Hepatocyte (in vitro differentiated cells): ENCODE measurements at regions not wholly inside any gene's neighbourhood (a gene's known extent, or its start where the extent isn't known, plus 50 kb on each side); places are given as distances from the start of the nearest gene placed in this dataset.

Experiments used
- DNase-seq: peaks from one replicate; pipeline ENCODE4 v3.0.0-alpha.2; 2016; ENCODE audit warnings: low spot score
- H2AFZ ChIP-seq: fragments of 200-600 bp; sonication (generic); 2 replicates; pipeline ENCODE4 v1.6.0; 2016; ENCODE audit warnings: antibody characterized with exemption, mild to moderate bottlenecking
- H3K27ac ChIP-seq: fragments of 200-600 bp; sonication (generic); 2 replicates; pipeline ENCODE4 v1.5.1; 2016; ENCODE audit warnings: mild to moderate bottlenecking
- H3K27me3 ChIP-seq: fragments of 200-600 bp; sonication (generic); 2 replicates; pipeline ENCODE4 v1.6.1; 2016
- H3K36me3 ChIP-seq: fragments of 200-600 bp; sonication (generic); replicated peaks from 2 replicates; pipeline ENCODE4 v1.5.1; 2016; ENCODE audit warnings: low read depth; ENCODE audit not compliant: insufficient read depth
- H3K4me1 ChIP-seq: fragments of 200-600 bp; sonication (generic); 2 replicates; pipeline ENCODE4 v1.5.1; 2016; ENCODE audit warnings: mild to moderate bottlenecking, moderate library complexity; ENCODE audit not compliant: insufficient read depth
- H3K4me2 ChIP-seq: fragments of 200-600 bp; sonication (generic); 2 replicates; pipeline ENCODE4 v1.6.0; 2016
- H3K4me3 ChIP-seq: fragments of 200-600 bp; sonication (generic); 2 replicates; pipeline ENCODE4 v1.5.1; 2016; ENCODE audit warnings: mild to moderate bottlenecking
- H3K79me2 ChIP-seq: fragments of 200-600 bp; sonication (generic); 2 replicates; pipeline ENCODE4 v1.6.0; 2017; ENCODE audit warnings: mild to moderate bottlenecking
- H3K9me2 ChIP-seq: fragments of 200-600 bp; sonication (generic); replicated peaks from 2 replicates; pipeline ENCODE4 v1.6.0; 2017; ENCODE audit warnings: mild to moderate bottlenecking; ENCODE audit not compliant: insufficient read depth
- H3K9me3 ChIP-seq: fragments of 200-600 bp; sonication (generic); 2 replicates; pipeline ENCODE4 v1.5.1; 2016; ENCODE audit warnings: low read depth, mild to moderate bottlenecking
- H4K20me1 ChIP-seq: fragments of 200-600 bp; sonication (generic); 2 replicates; pipeline ENCODE4 v1.6.0; 2016; ENCODE audit warnings: mild to moderate bottlenecking; ENCODE audit not compliant: insufficient read depth, poor library complexity, severe bottlenecking
- EZH2 ChIP-seq: fragments of 200-600 bp; sonication (generic); IDR thresholded peaks from 2 replicates; pipeline ENCODE4 v1.6.1; 2016; ENCODE audit warnings: antibody characterized with exemption, mild to moderate bottlenecking, borderline replicate concordance
- EZH2phosphoT487 ChIP-seq: fragments of 200-600 bp; sonication (generic); IDR thresholded peaks from one replicate; pipeline ENCODE4 v1.6.1; 2018; ENCODE audit warnings: antibody characterized with exemption, mild to moderate bottlenecking, low read depth, moderate library complexity; ENCODE audit not compliant: unreplicated experiment, severe bottlenecking
- WGBS: methylation state at CpG from one replicate; pipeline ENCODE4 v1.1.6; 2016; ENCODE audit warnings: low lambda C conversion rate; ENCODE audit errors: missing lambda C conversion rate; 5-methylcytosine and 5-hydroxymethylcytosine counted together
- TF ChIP-seq, protein P1 (sequence below): fragments of 200-600 bp; sonication (generic); IDR thresholded peaks from 2 replicates; pipeline ENCODE4 v1.5.1; 2016; ENCODE audit warnings: antibody characterized with exemption, mild to moderate bottlenecking; ENCODE audit not compliant: poor library complexity

DNA sequence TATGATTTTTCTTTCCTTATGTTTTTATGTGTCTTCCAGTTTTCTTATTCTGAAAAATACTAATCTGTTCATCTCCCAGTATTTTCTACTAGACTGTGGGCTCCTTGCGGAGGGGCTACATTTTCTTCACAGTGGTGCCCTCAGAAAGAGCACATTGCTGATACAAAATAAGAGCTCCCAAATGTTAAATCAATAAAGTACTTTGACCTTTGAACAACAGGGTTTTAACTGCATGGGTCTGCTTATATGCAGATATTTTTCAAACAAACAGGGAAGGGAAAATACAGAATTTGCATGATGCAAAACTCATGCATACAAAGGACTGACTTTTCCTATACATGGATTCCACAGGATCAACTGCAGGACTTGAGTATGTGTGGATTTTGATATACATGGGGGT, 79.9 kb upstream of the ACO1 start:
- TF ChIP-seq EZH2, result no peak
- no peak for TF ChIP-seq EZH2phosphoT487
- TF ChIP-seq, protein P1, sequence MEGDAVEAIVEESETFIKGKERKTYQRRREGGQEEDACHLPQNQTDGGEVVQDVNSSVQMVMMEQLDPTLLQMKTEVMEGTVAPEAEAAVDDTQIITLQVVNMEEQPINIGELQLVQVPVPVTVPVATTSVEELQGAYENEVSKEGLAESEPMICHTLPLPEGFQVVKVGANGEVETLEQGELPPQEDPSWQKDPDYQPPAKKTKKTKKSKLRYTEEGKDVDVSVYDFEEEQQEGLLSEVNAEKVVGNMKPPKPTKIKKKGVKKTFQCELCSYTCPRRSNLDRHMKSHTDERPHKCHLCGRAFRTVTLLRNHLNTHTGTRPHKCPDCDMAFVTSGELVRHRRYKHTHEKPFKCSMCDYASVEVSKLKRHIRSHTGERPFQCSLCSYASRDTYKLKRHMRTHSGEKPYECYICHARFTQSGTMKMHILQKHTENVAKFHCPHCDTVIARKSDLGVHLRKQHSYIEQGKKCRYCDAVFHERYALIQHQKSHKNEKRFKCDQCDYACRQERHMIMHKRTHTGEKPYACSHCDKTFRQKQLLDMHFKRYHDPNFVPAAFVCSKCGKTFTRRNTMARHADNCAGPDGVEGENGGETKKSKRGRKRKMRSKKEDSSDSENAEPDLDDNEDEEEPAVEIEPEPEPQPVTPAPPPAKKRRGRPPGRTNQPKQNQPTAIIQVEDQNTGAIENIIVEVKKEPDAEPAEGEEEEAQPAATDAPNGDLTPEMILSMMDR, result no peak
- no peaks in the 10 kb centered on the region for H3K27me3 ChIP-seq
- no peaks in the 10 kb centered on the region for H3K4me1 ChIP-seq
- DNase-seq, result no peak
- no peaks in the 10 kb centered on the region for H4K20me1 ChIP-seq
- H3K27ac ChIP-seq, result no peak overlapping the region
- H3K9me3 ChIP-seq, result no peaks in the 10 kb centered on the region
- H3K9me2 ChIP-seq, result no peaks in the 10 kb centered on the region
- H3K36me3 ChIP-seq, result no peaks in the 10 kb centered on the region
- 4% methylated on average over 1 of the region's 1 CpG for WGBS
- no peaks in the 10 kb centered on the region for H3K79me2 ChIP-seq
- H3K4me2 ChIP-seq, result no peak overlapping the region
- no peak overlapping the region for H3K4me3 ChIP-seq
- no peak overlapping the region for H2AFZ ChIP-seq

DNA sequence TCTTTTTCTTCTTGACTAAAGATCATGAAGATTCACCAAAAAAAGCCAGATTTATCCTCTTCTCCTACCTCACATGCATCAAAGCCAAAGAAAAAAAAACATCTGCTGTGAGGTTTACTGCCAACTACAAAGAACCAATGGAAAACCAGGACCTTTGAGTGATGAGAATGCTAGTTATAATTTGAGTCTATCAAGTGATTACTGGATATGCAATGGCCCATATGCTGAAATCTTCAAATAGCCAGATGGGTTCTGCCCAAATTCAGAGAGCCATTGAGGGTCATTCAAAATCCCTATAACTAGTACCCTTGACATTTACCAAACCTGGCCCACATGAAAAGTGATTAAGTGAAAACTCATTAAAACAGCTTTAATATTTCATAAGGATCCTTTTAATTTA, 78.4 kb upstream of the ACO1 start:
- Histone ChIP-seq H3K9me2 (no peaks in the 10 kb centered on the region), H3K27me3 (no peaks in the 10 kb centered on the region), H3K4me1 (no peaks in the 10 kb centered on the region), H3K9me3 (no peaks in the 10 kb centered on the region), H2AFZ (no peak overlapping the region), H3K36me3 (no peaks in the 10 kb centered on the region), H4K20me1 (no peaks in the 10 kb centered on the region), H3K4me2 (no peak overlapping the region), H3K4me3 (no peak overlapping the region), H3K27ac (no peak overlapping the region), H3K79me2 (no peaks in the 10 kb centered on the region)
- TF ChIP-seq EZH2phosphoT487, result no peak
- TF ChIP-seq, protein P1, result no peak
- TF ChIP-seq EZH2, result no peak
- no peak for DNase-seq

DNA sequence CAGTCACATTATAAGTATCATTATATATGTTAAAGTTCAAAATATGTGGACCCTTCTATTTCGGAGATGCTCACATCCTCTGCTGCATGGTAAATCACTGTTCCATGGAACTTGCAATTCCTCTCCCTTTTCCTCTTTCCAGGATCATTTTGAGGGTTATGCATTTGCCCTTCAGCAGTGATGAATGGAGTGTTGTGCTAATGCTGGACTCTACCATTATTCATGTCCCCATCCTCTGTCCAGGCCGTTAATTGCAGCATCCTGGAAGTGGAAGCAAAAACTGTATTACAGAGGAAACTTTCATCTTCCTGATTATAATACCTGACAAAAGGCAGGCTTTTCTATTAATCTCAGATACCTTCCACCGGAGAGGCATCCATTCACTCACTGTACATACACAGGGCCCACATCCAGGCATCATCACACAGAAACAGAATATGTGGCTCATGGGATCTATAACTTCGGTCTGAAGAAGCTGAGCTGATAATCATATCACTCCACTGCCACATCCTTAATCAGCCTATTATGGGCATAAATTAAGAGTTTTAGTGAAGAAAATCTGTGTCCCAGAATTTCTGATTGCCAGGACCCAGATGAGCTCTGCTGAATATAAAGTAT, 65.0 kb upstream of the ACO1 start:
- Histone ChIP-seq H3K4me1 (no peaks in the 10 kb centered on the region), H3K27ac (no peak overlapping the region), H3K27me3 (no peaks in the 10 kb centered on the region), H4K20me1 (no peaks in the 10 kb centered on the region), H3K36me3 (no peaks in the 10 kb centered on the region), H3K9me3 (no peaks in the 10 kb centered on the region), H3K9me2 (no peaks in the 10 kb centered on the region), H2AFZ (no peak overlapping the region), H3K4me2 (no peak overlapping the region), H3K4me3 (no peak overlapping the region), H3K79me2 (no peaks in the 10 kb centered on the region)
- TF ChIP-seq, protein P1, result no peak
- TF ChIP-seq EZH2phosphoT487, result no peak
- TF ChIP-seq EZH2, result no peak
- no peak for DNase-seq
- WGBS, result 89% methylated on average over 4 of the region's 4 CpGs

DNA sequence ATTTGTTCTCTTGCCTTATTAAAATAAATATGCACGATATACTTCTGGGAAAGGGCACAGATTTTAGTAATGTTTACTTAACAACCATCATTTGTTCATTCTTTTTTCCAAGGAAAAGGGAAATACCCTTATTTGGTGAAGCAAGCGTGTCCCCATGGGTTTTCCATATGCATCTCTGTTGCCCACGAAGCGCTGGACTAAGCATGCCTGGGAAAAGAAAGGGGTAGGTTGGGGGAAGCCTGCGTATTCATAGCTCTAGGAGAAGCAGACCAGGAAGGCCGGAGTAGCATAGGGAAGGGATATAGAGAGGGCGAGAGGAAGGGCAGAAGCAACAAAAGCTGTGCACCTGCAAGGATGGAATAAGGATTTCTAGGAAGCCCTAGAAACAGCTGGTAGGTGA, 61.8 kb upstream of the ACO1 start:
- DNase-seq, result no peak
- H3K4me2 ChIP-seq, result no peak overlapping the region
- no peaks in the 10 kb centered on the region for H4K20me1 ChIP-seq
- WGBS, result 81% methylated on average over 7 of the region's 7 CpGs
- no peaks in the 10 kb centered on the region for H3K4me1 ChIP-seq
- no peak overlapping the region for H2AFZ ChIP-seq
- no peaks in the 10 kb centered on the region for H3K36me3 ChIP-seq
- H3K9me2 ChIP-seq, result no peaks in the 10 kb centered on the region
- no peaks in the 10 kb centered on the region for H3K79me2 ChIP-seq
- H3K4me3 ChIP-seq, result no peak overlapping the region
- TF ChIP-seq EZH2phosphoT487 (no peak), EZH2 (no peak)
- TF ChIP-seq, protein P1, result no peak
- no peaks in the 10 kb centered on the region for H3K9me3 ChIP-seq
- H3K27me3 ChIP-seq, result no peaks in the 10 kb centered on the region
- no peak overlapping the region for H3K27ac ChIP-seq
